GM19324 (cell line): ENCODE measurements at regions not wholly inside any gene's neighbourhood (a gene's known extent, or its start where the extent isn't known, plus 50 kb on each side); places are given as distances from the start of the nearest gene placed in this dataset.

ENCODE experiments used
- ATAC-seq: cut with Tn5 transposase; IDR thresholded peaks from one replicate; pipeline ENCODE4 v1.9.1; 2021; ENCODE audit warnings: mild to moderate bottlenecking, moderate library complexity; ENCODE audit not compliant: unreplicated experiment, low FRiP score

DNA sequence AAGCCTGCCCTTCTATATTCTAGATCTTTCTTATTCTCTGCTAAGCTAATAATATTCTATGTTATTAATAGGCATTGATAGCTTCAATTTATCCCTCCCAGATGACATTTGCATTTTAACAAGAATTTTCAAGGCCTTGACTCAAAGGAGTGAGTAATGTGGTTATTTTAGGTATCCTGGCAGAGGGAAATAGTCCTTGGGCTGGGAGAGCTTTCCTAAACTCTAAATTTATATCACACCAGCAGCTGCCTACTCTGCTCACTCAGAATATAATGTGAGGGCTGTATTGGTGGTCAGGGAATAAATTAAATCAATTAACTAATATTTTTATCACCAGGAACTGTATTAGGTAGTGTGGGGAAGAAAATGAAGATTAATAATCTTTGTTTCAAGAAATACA lies 74.8 kb upstream of the ADAM23 start:
- no peak for ATAC-seq

DNA sequence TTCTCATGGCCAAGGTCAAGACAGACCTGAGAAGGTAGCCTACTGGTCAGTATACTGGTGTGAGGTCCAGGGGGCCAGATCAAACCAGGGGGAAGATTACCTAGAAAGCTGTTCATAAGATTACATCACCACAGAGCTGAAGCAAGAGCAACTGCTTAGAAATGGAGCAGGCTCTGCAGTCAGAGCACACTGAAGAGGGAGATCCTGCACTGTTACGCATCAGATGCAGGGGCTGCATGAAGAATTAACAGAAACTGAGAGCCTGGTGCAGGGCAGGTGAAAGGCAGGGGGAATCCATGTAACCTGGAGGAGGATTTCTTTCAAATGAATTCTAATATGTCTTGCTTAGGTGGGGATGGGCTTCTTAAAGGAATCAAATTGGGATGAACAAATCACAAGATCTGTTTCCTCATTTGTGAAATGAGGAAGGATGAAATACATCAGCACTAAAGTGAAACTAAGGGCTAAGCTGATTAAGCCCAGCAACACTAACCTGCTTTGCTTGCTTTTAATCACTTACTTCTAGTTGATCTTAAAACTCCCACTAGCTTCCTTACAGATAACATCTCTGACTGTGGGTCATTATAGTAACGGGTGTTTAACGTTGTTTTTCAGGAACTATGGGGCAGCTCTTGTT lies 74.3 kb upstream of the ADAM23 start:
- no peak for ATAC-seq

DNA sequence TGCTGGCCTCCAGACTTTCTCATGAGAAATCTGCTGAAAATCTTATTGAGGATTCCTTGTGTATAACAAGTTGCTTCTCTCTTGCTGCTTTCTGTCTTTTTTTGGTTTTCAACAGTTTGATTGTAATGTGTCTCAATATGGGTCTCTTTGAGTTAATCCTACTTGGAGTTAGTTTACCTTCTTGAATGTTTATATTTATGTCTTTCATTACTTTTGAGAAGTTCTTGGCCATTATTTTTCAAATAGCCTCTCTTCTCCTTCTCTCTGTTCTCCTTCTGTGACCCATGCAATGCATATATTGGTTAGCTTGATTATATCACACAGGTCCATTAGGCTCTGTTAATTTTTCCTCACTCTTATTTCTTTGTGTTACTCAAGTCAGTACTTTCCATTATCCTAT lies 67.4 kb upstream of the ADAM23 start:
- ATAC-seq = no peak

DNA sequence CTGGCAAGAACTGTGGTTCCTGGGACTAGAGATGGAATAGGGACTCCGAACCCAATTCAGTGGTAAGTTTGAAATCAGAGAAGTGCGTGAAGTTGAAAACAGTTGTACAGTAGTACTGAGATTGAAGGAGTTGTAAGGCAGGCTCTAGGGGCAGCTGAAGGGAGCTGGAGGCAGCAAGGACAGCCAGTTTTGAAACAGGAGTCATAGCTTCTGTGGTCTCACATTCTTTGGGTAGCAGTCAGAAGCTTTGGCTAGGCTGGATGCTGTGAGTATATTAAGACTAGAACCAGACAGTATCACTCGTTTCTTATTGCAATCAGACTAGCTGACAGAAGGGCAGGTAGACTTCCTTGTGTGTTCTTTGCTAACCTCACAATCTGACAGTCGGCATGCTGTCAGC lies 64.5 kb upstream of the ADAM23 start:
- no peak for ATAC-seq

DNA sequence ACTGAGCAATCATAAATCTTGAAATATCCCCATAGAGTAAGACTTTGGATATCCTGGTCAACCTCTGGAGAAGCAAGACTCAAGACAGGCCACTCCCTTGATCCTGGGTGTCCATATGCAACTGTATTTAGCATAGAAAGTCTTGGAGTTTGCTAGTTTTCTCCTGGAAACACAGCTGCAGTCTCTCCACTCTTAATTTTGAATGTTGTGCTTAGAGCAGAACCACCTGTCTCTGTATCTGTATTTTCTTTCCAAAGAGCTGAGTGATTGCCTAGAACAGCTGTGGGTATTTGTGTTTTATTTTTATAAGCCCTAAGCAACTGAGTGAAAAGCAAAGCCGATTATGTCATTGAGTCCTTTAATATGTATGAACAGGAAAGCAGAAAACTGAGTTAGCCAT lies 64.1 kb upstream of the ADAM23 start:
- ATAC-seq = no peak

- no peak for ATAC-seq
These were observed 63.4 kb upstream of the ADAM23 start for GRCh38 chr2:206379886-206380285.

GRCh38 chr2:206381881-206382280 lies 61.5 kb upstream of the ADAM23 start:
- ATAC-seq = no peak

GRCh38 chr2:206383669-206384068 lies 59.7 kb upstream of the ADAM23 start:
- ATAC-seq = no peak

DNA sequence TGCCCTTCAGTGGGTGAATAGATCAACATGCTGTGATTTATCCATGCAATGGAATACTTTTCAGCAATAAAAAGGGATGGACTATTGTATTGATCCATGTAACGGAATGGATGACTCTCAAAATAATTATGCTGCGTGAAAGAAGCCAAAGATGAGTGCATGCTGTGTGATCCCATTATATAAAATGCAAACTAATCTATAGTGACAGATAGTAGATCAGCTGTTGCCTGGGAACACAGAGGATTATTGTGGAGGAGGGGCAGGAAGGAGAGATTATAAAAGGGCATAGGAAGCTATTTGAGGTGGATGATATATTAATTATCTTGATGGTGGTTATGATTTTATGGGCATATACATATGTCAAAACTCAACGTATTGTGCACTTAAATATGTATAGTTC lies 55.5 kb upstream of the ADAM23 start:
- no peak for ATAC-seq

DNA sequence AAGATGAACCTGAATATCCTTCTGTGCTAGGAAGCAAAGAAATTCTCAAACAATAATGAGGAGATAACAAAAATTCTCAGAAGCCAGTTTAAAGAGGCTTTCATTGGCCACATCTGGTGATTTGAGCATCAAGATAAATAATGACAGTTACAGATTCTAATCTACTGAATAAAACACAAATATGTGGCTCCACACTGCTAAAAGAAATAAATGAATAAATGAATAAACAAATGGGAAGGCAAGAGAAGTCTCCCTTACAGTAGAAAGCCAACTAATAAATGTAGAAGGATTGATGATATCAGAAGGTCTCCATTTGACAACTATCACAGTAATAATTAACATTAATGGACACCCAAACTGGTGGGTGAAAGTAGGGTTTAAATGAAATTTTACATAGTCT lies 54.6 kb upstream of the ADAM23 start:
- no peak for ATAC-seq

GRCh38 chr2:206389164-206389563 lies 54.2 kb upstream of the ADAM23 start:
- no peak for ATAC-seq

- no peak for ATAC-seq
These were observed 53.2 kb upstream of the ADAM23 start for GRCh38 chr2:206390181-206390580.

GRCh38 chr2:206392118-206392517 lies 51.2 kb upstream of the ADAM23 start:
- peak; percentile 88 for ATAC-seq
